GM21390 (cell line): ENCODE measurements at regions not wholly inside any gene's neighbourhood (a gene's known extent, or its start where the extent isn't known, plus 50 kb on each side); places are given as distances from the start of the nearest gene placed in this dataset.
"Not testable (repeated sequence)": the region's sequence is repeated elsewhere in the genome, so short reads cannot be mapped to it uniquely, and the experiment has no call there.

ENCODE experiments used
- ATAC-seq: cut with Tn5 transposase; IDR thresholded peaks from one replicate; pipeline ENCODE4 v1.9.1; 2021; ENCODE audit not compliant: unreplicated experiment

DNA sequence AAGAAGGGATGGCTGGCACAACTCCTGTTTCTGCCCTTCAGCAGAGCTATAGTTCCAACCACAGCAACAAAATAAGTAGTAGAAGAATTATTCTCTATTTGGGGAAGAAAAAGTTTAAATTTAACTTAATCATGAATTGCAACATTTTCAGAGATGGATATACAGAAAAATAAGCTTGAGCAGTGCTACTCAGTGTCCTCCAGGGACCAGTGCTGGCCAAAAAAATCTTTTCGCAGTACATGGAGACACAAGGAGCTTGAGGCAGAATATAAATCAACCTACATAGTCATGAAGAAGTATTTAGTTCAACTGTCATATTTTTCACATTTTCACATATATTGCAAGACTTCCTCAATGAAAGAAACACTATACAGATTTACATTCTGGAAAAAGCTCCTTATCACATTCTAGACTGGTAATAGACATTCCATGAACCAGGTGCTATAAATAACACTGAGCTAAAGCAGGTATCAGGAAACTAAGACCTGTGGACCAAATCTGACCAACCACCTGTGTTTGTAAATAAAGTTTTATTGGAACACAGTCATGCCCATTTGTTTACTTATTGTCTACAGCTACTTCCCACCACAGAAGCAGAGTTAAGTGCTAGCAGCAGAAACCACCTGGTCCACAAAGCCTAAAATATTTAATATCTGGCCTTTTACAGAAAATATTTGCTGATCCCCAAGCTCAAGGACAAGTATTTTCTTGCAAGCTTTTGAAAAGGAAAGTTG, 101.9 kb downstream of the RGS21 start:
- no peak for ATAC-seq

DNA sequence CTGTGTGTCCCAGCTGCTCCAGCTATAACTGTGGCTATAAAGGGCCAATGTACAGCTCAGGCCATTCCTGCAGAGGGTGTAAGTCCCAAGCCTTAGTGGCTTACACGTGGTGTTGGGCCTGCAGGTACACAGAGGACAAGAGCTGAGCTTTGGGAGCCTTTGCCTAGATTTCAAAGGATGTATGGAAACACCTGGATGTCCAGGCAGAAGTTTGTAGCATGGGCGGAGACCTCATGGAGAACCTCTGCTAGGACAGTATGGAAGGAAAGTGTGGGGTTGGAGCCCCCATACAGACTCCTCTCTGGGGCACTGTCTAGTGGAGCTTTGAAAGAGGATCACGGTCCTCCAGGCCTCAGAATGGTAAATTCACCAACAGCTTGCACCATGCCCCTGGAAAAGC, 113.9 kb downstream of the RGS21 start:
- no peak for ATAC-seq

DNA sequence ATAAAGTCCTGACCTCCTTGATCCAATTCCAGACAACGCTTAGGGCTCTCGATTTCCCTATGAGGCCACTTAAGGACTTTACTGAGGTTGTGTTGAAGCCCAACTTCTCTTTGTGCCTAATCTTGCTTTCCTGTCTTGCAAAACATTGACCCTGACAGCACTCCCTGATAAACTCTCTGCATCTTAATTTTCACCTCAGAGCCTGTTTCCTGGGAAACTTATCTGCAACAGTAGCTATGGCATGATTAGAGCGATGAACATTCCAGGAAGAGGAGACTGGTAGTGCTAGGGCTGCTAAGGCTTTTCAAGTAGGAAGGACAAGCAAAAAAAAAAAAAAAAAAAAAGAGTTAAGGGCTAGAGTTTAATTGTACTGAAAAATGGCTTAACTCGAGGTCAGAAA, 118.9 kb downstream of the RGS21 start:
- ATAC-seq, result no peak

DNA sequence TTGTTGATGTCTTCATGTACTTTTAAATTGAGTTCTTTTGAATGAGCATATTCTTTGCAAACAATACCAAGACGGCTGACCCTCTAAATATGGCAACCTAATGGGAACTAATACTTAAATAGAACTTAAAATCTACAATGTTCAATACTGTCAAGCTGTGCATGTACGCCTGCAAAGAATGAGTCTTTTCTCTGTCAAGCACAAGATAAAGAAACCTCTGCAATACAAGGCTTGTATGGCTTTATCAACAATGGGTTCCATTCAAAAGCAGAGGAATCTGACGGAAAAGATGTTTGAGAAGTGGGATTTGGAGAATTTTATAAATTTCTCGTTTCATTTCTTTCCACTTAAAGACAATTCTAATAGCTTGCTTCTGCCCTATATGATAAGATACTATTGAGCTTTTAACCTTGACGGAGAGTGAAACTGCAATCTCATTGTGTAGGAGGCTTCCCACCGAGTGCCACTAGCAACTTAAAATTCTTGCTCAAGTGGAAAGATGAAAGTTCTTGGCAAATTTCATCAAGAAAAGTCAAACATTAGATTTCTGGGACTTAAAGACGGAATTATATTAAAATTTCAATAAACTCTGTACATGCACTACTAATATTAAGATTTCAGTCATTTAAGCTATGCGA, 119.8 kb downstream of the RGS21 start:
- ATAC-seq, result no peak

DNA sequence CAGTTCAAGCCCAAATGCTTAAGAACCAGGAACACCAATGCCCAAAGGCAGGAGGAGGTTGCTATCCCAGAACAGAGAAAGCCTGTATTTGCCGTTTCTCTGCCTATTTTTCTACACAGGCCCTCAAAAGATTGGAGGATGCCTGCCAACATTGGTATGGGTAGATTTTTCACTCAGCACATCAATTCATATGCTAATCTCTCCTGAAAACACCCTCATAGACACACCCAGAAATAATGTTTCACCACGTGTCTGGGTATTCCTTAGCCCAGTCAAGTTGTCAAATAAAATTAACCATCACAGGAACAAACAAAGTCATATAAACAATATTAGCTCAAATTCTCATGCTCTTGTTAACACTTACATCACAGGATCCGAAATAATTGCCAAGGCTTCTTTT, 121.9 kb downstream of the RGS21 start:
- ATAC-seq, result no peak

DNA sequence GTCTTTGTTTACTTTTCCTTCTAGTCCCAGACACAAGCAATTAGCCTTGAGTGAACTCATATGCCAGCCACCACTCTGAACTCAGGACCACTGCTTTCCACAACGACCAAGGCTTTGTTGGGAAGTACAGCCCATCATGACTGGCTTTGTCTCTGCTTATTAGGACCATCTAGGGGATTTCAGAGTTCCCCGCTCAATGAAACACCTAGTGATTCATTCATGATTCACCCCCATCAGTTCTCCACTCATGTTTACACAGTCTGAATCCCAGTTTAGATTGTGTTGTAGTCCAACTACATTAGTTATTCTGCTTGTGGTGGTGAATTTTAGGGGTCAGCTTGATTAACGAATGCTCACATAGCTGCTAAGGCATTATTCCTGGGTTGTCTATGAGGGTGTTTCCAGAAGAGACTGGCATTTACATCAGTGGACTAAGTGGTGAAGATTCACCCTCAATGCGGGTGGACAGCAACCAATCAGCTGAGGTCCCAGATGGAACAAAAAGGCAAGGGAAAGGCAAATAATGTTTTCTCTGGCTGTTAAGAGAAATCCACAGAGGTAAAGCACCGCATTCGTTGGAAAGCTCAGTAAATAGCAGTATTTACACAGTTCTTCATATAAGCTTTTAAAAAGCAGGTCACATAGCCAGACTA, 122.7 kb downstream of the RGS21 start:
- no peak for ATAC-seq

DNA sequence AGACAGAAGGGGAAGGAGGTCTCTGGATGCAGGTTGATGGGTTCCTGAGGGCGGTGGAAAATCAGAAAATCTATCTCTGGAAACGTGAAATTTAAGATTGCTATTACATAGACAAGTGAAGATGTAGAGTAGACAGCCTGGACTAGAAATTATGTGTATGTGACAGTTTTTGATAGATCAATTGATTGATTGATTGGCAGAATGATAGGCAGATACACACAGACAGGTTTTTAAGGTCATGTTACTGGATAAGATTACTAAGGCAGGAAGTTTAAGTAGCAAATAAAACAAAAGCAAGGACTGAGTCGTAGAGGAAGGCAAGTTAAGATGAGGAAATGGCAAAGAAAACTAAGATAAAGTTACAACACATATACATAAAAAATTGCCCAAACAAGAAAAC, 124.7 kb downstream of the RGS21 start:
- ATAC-seq, result no peak

DNA sequence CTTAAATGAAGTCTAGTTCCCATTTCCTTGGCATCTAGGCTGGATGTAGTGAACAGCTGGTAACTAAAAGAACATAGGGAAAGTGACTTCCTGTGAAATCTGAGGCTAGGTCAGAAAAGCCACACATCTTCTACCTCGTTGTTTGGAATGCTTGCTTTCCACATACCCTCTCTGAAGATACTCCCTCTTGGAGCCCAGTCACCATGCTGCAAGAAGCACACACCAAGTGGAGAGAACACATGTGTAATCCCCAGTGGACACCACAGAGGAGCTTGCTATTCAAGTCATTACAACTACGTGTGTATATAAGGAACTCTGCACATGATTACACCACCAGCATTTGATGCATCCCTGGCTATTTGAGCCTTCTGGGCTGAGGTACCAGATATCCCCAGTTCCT, 125.9 kb downstream of the RGS21 start:
- ATAC-seq, result no peak

DNA sequence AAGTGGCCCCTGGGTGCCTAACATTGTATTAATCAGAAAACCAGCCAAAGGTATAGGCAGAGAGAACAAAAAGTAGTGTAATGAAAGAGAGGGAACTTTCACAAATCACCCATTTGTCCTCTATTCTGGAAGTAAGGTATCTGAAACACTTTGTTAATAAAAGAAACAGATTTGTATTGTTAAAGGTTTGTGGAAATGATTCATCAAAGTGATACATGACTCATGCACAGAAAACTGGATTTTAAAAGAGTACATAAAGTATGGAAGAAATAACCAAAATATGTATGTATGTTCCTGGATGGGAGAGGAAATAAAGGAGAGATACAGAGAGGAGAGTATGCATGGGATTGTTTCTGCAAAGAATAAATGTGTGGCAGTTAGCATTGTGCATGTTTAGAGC, 126.8 kb downstream of the RGS21 start:
- ATAC-seq, result no peak

DNA sequence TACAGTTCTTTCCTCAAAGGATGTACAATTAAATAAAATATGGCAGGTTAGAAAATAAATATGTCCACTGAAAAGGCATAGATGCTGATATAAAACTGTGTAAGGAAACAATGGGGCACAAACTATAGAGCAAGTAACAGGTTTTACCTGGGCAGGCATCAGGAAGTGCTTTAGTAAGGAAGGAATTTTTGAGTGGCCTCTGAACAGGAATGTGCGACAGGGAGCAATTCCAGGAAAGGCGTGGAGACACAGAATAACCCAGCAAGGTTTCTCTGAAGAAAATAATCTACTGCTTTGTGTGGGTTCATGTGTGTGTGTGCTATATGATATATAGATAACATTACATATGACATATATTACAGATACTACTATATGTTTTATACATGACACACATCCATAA, 128.4 kb downstream of the RGS21 start:
- ATAC-seq, result no peak

DNA sequence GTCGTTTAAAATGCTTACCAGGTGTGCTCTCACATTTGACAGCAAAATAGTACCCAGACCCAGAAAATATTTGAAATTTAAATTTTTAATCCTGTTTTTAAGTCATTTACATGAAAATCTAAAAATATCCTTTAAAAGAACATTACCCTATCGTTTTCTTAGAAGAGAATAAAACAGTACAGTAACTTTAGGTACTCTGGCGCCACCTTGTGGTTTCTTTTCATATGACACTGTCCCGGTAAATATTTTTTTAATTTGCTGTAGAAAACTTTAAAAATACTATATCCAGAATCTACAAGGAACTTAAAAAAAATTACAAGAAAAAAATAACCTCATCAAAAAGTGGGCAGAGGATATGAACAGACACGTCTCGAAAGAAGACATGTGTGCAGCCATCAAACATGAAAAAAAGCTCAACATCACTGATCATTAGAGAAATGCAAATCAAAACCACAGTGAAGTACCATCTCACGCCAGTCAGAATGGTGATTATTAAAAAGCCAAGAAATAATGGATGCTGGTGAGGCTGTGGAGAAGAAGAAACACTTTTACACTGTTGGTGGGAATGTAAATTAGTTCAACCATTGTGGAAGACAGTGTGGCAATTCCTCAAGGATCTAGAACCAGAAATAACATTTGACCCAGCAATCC, 129.2 kb downstream of the RGS21 start:
- peak; percentile 75 for ATAC-seq

DNA sequence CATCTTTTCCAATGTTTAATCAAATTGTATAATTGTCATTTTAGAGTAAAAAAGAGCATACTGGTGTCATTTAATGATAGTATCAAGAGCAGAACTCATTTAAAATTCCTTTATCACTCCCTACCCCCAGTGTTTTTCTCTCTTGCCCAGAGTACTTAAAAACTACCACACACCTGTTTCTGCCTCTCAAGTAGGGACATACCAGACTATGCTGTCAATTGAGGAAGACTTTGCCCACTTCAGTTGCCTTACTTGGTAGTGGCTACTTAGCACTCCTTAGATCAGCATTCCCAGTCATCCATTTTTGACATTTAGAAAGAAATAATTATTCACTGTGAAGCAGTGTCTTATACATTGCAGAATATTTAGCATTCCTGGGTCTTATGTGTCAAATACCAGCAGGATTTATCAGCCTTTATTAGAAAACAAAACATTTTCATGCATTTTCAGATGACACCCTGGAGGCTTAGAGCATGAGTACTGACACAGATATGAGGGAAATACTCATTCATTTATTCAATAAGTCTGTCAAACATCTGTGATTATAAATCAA, 127.5 kb upstream of the RGS1 start:
- no peak for ATAC-seq

DNA sequence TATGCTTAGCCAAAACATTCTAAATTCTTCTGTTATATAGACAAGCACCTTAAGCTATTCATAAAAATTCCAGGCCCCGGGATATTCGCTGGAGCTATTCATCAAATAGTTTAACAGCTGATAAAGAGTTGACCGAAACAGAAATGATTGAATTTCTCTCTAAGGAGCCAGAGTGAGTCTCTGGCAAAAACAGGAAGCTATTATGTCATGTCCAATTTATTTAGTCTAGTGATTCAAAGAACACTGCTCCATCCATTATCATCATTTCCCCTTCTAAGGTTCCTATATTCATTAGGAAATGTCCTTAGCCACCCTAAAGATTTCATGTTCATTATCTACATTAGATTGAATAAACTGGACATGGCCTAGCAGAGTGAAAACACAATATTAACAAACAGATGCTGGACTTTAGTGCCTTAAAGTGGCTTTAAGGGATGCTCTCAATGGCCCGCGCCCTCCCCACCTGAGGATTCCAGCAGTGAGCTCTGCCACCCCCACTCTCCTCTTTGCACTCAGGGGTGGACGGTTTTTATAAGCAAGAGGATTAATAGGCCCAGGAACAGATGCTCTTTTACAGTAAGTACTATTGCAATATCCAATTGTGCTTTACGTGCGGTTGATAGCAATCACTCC, 122.1 kb upstream of the RGS1 start:
- no peak for ATAC-seq

DNA sequence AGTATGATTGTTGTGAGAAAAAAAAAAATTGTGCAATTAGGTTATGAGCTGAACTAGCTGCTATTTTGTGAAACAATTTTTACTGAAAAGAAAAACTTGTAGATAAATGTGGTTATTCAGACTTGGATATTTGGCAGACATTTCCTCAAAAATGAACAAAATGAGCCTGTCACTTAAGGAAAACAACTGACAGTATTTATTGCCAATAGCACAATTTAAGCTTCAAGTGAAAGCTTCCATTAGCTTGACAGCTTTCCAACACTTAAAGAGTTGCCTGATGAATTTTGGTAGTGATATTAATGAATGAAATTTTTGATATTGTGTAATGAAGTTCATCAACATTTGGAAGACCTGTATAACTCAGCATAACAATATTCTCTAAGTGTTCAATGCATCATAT, 116.1 kb upstream of the RGS1 start:
- no peak for ATAC-seq

DNA sequence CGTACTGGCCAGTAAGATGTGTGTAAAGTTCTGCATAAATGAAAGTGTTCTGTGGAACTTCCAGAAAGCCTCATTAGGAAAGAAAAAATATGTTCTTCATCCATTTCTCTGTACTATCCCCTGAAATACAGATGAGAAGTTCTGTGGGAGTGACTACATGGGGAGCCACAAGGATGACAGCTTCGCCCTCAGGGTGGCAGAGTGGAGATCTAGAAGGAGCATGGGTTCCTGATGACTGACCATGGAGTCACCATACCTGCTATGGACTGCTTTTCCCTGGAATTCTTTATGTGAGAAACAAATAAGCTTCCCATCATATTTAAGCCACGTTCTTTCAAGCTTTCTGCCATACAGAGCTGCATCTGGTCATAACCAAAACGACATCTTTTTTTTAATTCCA, 113.9 kb upstream of the RGS1 start:
- no peak for ATAC-seq

DNA sequence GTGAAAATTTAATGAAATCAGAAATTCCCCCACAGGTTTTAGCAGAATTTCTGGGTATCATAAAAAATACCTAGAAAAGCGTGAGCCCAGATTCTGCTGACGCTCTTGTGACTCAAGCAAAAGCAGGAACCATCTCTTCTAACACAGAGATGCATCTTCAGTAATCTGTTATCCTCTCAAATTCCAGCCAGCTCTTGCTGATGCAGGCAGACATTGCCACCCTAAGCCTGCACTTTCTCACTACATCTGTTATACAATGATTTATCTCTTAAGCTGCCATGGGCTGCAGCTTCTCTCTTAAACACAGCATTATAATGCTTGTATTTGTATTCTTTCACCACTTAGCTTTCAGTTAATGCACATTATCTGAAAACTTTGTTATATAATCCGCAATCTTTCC, 113.0 kb upstream of the RGS1 start:
- no peak for ATAC-seq

DNA sequence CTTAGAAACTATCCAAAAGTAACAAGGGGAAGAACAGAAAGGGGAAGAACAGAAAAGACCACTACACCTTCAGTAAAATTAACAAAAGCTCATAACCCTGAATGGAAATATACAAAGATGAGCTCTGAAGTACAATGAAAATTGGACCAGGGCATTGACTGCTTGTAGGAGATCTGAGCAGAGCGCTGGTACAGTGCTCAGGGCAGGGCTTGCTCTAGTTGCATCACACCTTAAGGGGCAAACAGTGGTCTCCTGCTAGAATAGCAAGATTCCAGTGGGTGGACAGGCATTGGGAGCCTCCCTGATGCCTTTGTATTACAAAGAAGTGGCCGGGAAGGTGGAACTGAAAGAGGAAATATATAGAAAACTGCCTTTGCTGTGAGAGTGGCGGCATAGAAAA, 111.9 kb upstream of the RGS1 start:
- ATAC-seq, result no peak

DNA sequence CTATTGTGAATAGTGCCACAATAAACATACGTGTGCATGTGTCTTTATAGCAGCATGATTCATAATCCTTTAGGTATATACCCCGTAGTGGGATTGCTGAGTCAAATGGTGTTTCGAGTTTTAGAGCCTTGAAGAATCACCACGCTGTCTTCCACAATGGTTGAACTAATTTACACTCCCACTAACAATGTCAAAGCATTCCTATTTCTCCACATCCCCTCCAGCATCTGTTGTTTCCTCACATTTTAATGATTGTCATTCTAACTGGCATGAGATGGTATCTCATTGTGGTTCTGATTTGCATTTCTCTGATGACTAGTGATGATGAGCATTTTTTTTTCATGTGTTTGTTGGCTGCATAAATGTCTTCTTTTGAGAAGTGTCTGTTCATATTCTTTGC, 110.4 kb upstream of the RGS1 start:
- not testable (repeated sequence) for ATAC-seq

DNA sequence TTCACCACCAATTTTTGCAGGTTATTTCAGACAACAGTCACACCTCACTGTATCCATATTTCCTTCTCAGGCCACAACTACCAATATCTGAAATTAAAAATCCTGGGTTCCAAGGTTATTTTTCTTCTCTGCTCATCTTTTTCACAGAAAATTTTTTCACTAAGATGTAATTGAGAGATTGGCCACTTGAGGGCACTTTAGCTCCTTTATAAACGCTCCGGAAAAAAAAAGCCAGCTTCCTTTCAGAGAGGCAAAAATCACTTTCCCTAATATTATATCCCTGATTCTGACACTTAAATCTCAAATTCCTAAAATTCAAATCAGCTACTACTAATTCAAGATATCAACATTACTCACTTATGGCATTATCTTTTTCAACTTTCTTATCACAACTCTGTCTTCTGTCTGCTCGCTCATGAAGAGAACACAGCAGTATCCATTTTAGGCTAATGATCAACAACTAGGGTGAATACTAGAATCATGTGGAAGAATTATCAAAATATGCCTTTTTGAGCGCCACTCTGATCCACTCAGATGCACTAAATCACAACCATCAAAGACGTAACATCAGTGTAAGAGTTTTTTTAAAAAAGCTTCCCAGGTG, 101.4 kb upstream of the RGS1 start:
- no peak for ATAC-seq

DNA sequence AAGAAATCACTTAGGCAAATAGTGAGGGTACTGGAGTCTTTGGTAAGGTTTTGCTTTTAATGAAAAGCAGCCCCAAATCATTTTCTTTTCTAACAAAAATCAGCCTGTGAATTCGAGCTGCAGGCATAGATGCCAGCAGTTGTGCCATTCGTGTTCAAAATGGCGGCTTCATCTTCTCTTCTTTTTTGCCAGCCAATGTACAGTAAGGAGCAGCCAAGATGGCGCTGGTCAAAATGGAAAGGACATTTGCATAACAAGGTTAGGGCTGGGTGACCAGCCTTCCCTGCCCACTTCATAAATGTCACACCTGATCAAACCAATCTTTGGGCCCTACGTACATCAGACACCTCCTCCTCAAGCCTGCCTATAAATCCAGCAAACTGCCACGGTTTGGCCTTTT, 100.2 kb upstream of the RGS1 start:
- ATAC-seq, result no peak

DNA sequence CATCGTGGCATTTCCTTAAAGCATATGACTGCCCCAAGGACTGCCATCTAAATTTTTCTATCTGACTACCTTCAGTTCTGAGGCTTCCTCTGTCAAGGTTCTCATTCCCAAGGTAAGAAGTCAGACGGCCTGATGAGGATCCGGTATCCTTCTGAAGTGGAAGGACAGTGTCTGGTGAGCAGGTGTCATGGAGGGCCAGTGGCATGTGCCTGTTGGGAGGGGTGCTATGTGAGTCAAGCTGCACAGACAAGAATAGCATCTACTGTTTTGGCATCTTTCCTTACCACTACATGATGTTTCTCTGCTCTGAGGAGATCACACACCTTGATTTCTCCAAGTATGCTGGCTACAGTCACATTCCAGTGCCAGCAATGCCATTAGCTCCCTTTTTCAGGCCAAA, 99.6 kb upstream of the RGS1 start:
- ATAC-seq, result no peak
